ENCODE measurements at regions not wholly inside any gene's neighbourhood (a gene's known extent, or its start where the extent isn't known, plus 50 kb on each side); places are given as distances from the start of the nearest gene placed in this dataset. TPM values are rescaled to one million over a fixed set of nuclear protein-coding genes. Genes with fewer than 3 reads are reported as not detected.
"Not testable (repeated sequence)": the region's sequence is repeated elsewhere in the genome, so short reads cannot be mapped to it uniquely, and the experiment has no call there.

GRCh38 chr15:25251700-25252390 lies 187.0 kb downstream of the UBE3A start:
- Histone ChIP-seq H3K36me3 (no peaks in the 10 kb centered on the region), H3K4me3 (no peak overlapping the region), H3K4me1 (no peaks in the 10 kb centered on the region), H3K27ac (no peak overlapping the region), H3K9me3 (peaks cover 0 to 9% of the 10 kb centered on the region in 2 donors), H3K27me3 (no peaks in the 10 kb centered on the region)
- no peak for TF ChIP-seq CTCF (IDR thresholded peaks at IDR 0.05)
- no peak for TF ChIP-seq POLR2A (IDR thresholded peaks at IDR 0.05)
- peak in 1 of 2 donors; percentile 6 for DNase-seq
- intact Hi-C loops (cut with DNase I; ENCODE audit: low total_unique reads) = no loop called here

- intact Hi-C loops (cut with DNase I; ENCODE audit: low total_unique reads); H3K27me3 ChIP-seq; H3K4me1 ChIP-seq; H3K27ac ChIP-seq; DNase-seq; H3K4me3 ChIP-seq; H3K9me3 ChIP-seq; H3K36me3 ChIP-seq: not testable (repeated sequence)
These were observed 185.5 kb downstream of the UBE3A start for GRCh38 chr15:25253048-25253973.

- H3K27me3 ChIP-seq = no peaks in the 10 kb centered on the region
These were observed 170.7 kb downstream of the UBE3A start for GRCh38 chr15:25268166-25268565.

More at GRCh38 chr15:25268166-25268565, 170.7 kb downstream of the UBE3A start:
- H3K27ac ChIP-seq = no peak overlapping the region
- H3K4me1 ChIP-seq = no peaks in the 10 kb centered on the region
- TF ChIP-seq POLR2A (IDR thresholded peaks at IDR 0.05) = no peak
- TF ChIP-seq CTCF (IDR thresholded peaks at IDR 0.05) = no peak
- no peaks in the 10 kb centered on the region for H3K9me3 ChIP-seq
- intact Hi-C loops (cut with DNase I; ENCODE audit: low total_unique reads) = no loop called here
- H3K36me3 ChIP-seq = no peaks in the 10 kb centered on the region
- no peak for DNase-seq
- no peak overlapping the region for H3K4me3 ChIP-seq

Small RNA genes lying in the stretch of these regions (small RNA-seq; reads per million reads assigned to genes)
- gene RF00105 (not detected), gene SNORD115-1 (15.7 reads per million, percentile 91 among the genes with 10 or more reads in this experiment), gene SNORD115-10 (8.8 reads per million, percentile 89 among the genes with 10 or more reads in this experiment), gene SNORD115-11 (not detected), gene SNORD115-12 (not detected), gene SNORD115-14 (1.5 reads per million, percentile 66 among the genes with 10 or more reads in this experiment), gene SNORD115-15 (7.9 reads per million, percentile 88 among the genes with 10 or more reads in this experiment), gene SNORD115-16 (1.4 reads per million, percentile 63 among the genes with 10 or more reads in this experiment), gene SNORD115-17 (not detected), gene SNORD115-18 (not detected), gene SNORD115-19 (not detected), gene SNORD115-2 (1.9 reads per million, percentile 73 among the genes with 10 or more reads in this experiment), gene SNORD115-20 (1.5 reads per million, percentile 65 among the genes with 10 or more reads in this experiment), gene SNORD115-21 (1.6 reads per million, percentile 68 among the genes with 10 or more reads in this experiment), gene SNORD115-22 (not detected), gene SNORD115-23 (1.8 reads per million, percentile 71 among the genes with 10 or more reads in this experiment), gene SNORD115-24 (not detected), gene SNORD115-25 (not detected), gene SNORD115-27 (not detected), gene SNORD115-28 (not detected), gene SNORD115-29 (not detected), gene SNORD115-3 (not detected), gene SNORD115-30 (0.42 reads per million), gene SNORD115-31 (not detected), gene SNORD115-32 (19.2 reads per million, percentile 91 among the genes with 10 or more reads in this experiment), gene SNORD115-33 (2.4 reads per million, percentile 77 among the genes with 10 or more reads in this experiment), gene SNORD115-34 (1.0 reads per million, percentile 50 among the genes with 10 or more reads in this experiment), gene SNORD115-35 (not detected), gene SNORD115-36 (not detected), gene SNORD115-37 (not detected), gene SNORD115-38 (3.6 reads per million, percentile 84 among the genes with 10 or more reads in this experiment), gene SNORD115-39 (0.24 reads per million), gene SNORD115-4 (1.4 reads per million, percentile 63 among the genes with 10 or more reads in this experiment), gene SNORD115-40 (6.2 reads per million, percentile 87 among the genes with 10 or more reads in this experiment), gene SNORD115-41 (6.8 reads per million, percentile 88 among the genes with 10 or more reads in this experiment), gene SNORD115-42 (4.8 reads per million, percentile 86 among the genes with 10 or more reads in this experiment), gene SNORD115-43 (not detected), gene SNORD115-44 (1.5 reads per million, percentile 66 among the genes with 10 or more reads in this experiment), gene SNORD115-45 (not detected), gene SNORD115-46 (not detected), gene SNORD115-47 (not detected), gene SNORD115-5 (6.4 reads per million, percentile 88 among the genes with 10 or more reads in this experiment), gene SNORD115-6 (not detected), gene SNORD115-7 (not detected), gene SNORD115-8 (0.48 reads per million), gene SNORD115-9 (not detected), gene SNORD116-1 (722 reads per million, percentile 97 among the genes with 10 or more reads in this experiment), gene SNORD116-10 (2.0 reads per million, percentile 74 among the genes with 10 or more reads in this experiment), gene SNORD116-11 (0.85 reads per million, percentile 38 among the genes with 10 or more reads in this experiment), gene SNORD116-12 (7.3 reads per million, percentile 88 among the genes with 10 or more reads in this experiment), gene SNORD116-13 (60.9 reads per million, percentile 93 among the genes with 10 or more reads in this experiment), gene SNORD116-14 (3,946 reads per million, percentile 99 among the genes with 10 or more reads in this experiment), gene SNORD116-15 (51.6 reads per million, percentile 93 among the genes with 10 or more reads in this experiment), gene SNORD116-16 (3,724 reads per million, percentile 99 among the genes with 10 or more reads in this experiment), gene SNORD116-17 (not detected), gene SNORD116-18 (8,428 reads per million, percentile 99 among the genes with 10 or more reads in this experiment), gene SNORD116-19 (not detected), gene SNORD116-2 (324 reads per million, percentile 96 among the genes with 10 or more reads in this experiment), gene SNORD116-22 (not detected), gene SNORD116-23 (114 reads per million, percentile 94 among the genes with 10 or more reads in this experiment), gene SNORD116-24 (4,235 reads per million, percentile 99 among the genes with 10 or more reads in this experiment), gene SNORD116-25 (1,295 reads per million, percentile 98 among the genes with 10 or more reads in this experiment), gene SNORD116-29 (6,651 reads per million, percentile 99 among the genes with 10 or more reads in this experiment), gene SNORD116-3 (not detected), gene SNORD116-30 (0.24 reads per million), gene SNORD116-5 (not detected), gene SNORD116-6 (187 reads per million, percentile 95 among the genes with 10 or more reads in this experiment), gene SNORD116-7 (not detected), gene SNORD116-8 (431 reads per million, percentile 97 among the genes with 10 or more reads in this experiment), gene SNORD116-9 (not detected)

All from uterus (tissue), 3 donors.